ENCODE measurements at regions not wholly inside any gene's neighbourhood (a gene's known extent, or its start where the extent isn't known, plus 50 kb on each side); places are given as distances from the start of the nearest gene placed in this dataset.
"Not testable (repeated sequence)": the region's sequence is repeated elsewhere in the genome, so short reads cannot be mapped to it uniquely, and the experiment has no call there.

GRCh38 chr12:131245161-131245560 lies 291.5 kb downstream of the ADGRD1 start:
- not testable (repeated sequence) for H4K8ac ChIP-seq (ENCODE audit: low read depth, low read length); H3K4me3 ChIP-seq (ENCODE audit: low read depth, low read length); H3K23ac ChIP-seq (ENCODE audit: low read length); H3K14ac ChIP-seq (ENCODE audit: low read length); H3K4ac ChIP-seq (ENCODE audit: low read depth, low read length); H4K91ac ChIP-seq (ENCODE audit: low read depth, low read length); DNase-seq; H2BK12ac ChIP-seq (ENCODE audit: low read length); H3K4me2 ChIP-seq (ENCODE audit: low read length); H4K12ac ChIP-seq (ENCODE audit: low read depth, low read length); H3K9me3 ChIP-seq (ENCODE audit: insufficient read depth, low read depth, low read length); H3K9ac ChIP-seq (ENCODE audit: low read length); H3K27ac ChIP-seq (ENCODE audit: low read depth, low read length); H2AK5ac ChIP-seq (ENCODE audit: low read length); H3K36me3 ChIP-seq (ENCODE audit: control insufficient read depth in 1 of 2, insufficient read depth in 2 of 2, low read length in 2 of 2); H2BK120ac ChIP-seq (ENCODE audit: insufficient read depth, low read length, poor library complexity); H3K79me1 ChIP-seq (ENCODE audit: low read length); H3K18ac ChIP-seq (ENCODE audit: low read length); H3K79me2 ChIP-seq (ENCODE audit: control insufficient read depth, insufficient read depth, low read length, poor library complexity); H2AFZ ChIP-seq (ENCODE audit: insufficient read depth, low read length, poor library complexity); H3K27me3 ChIP-seq (ENCODE audit: insufficient read depth, low read length); H3K4me1 ChIP-seq (ENCODE audit: control insufficient read depth in 1 of 2, insufficient read depth in 2 of 2, low read length in 2 of 2); H2BK5ac ChIP-seq (ENCODE audit: low read depth, low read length, poor library complexity)
- WGBS (ENCODE audit: extremely low coverage, insufficient coverage, insufficient read length), result no CpG with 5 or more reads among the region's 8 CpGs

GRCh38 chr12:131245564-131246355 lies 292.1 kb downstream of the ADGRD1 start:
- WGBS (ENCODE audit: extremely low coverage, insufficient coverage, insufficient read length), result no CpG with 5 or more reads among the region's 14 CpGs
- H4K12ac ChIP-seq (ENCODE audit: low read depth, low read length), result no peak overlapping the region
- H4K91ac ChIP-seq (ENCODE audit: low read depth, low read length), result no peak overlapping the region
- H3K36me3 ChIP-seq (ENCODE audit: control insufficient read depth in 1 of 2, insufficient read depth in 2 of 2, low read length in 2 of 2), result no peaks in the 10 kb centered on the region
- H3K4me2 ChIP-seq (ENCODE audit: low read length), result no peak overlapping the region
- no peak overlapping the region for H3K27ac ChIP-seq (ENCODE audit: low read depth, low read length)
- no peak overlapping the region for H2AFZ ChIP-seq (ENCODE audit: insufficient read depth, low read length, poor library complexity)
- H3K23ac ChIP-seq (ENCODE audit: low read length), result no peak overlapping the region
- no peak overlapping the region for H3K9ac ChIP-seq (ENCODE audit: low read length)
- H3K18ac ChIP-seq (ENCODE audit: low read length), result no peak overlapping the region
- no peak overlapping the region for H2BK120ac ChIP-seq (ENCODE audit: insufficient read depth, low read length, poor library complexity)
- H3K4me3 ChIP-seq (ENCODE audit: low read depth, low read length), result no peak overlapping the region
- H2AK5ac ChIP-seq (ENCODE audit: low read length), result no peak overlapping the region
- H3K27me3 ChIP-seq (ENCODE audit: insufficient read depth, low read length), result peaks cover 2% of the 10 kb centered on the region
- H4K8ac ChIP-seq (ENCODE audit: low read depth, low read length), result no peak overlapping the region
- no peak overlapping the region for H2BK12ac ChIP-seq (ENCODE audit: low read length)
- no peak overlapping the region for H2BK5ac ChIP-seq (ENCODE audit: low read depth, low read length, poor library complexity)
- DNase-seq, result no peak
- H3K79me2 ChIP-seq (ENCODE audit: control insufficient read depth, insufficient read depth, low read length, poor library complexity), result no peaks in the 10 kb centered on the region
- no peaks in the 10 kb centered on the region for H3K4me1 ChIP-seq (ENCODE audit: control insufficient read depth in 1 of 2, insufficient read depth in 2 of 2, low read length in 2 of 2)
- H3K79me1 ChIP-seq (ENCODE audit: low read length), result no peaks in the 10 kb centered on the region
- no peak overlapping the region for H3K14ac ChIP-seq (ENCODE audit: low read length)
- H3K4ac ChIP-seq (ENCODE audit: low read depth, low read length), result no peak overlapping the region
- peaks cover 10% of the 10 kb centered on the region for H3K9me3 ChIP-seq (ENCODE audit: insufficient read depth, low read depth, low read length)

GRCh38 chr12:131247026-131247725 lies 293.5 kb downstream of the ADGRD1 start:
- H4K8ac ChIP-seq (ENCODE audit: low read depth, low read length); H3K18ac ChIP-seq (ENCODE audit: low read length); H3K36me3 ChIP-seq (ENCODE audit: control insufficient read depth in 1 of 2, insufficient read depth in 2 of 2, low read length in 2 of 2); H2BK5ac ChIP-seq (ENCODE audit: low read depth, low read length, poor library complexity); H3K79me1 ChIP-seq (ENCODE audit: low read length); H2AFZ ChIP-seq (ENCODE audit: insufficient read depth, low read length, poor library complexity); H3K14ac ChIP-seq (ENCODE audit: low read length); H2AK5ac ChIP-seq (ENCODE audit: low read length); H3K4ac ChIP-seq (ENCODE audit: low read depth, low read length); H3K4me1 ChIP-seq (ENCODE audit: control insufficient read depth in 1 of 2, insufficient read depth in 2 of 2, low read length in 2 of 2); H2BK12ac ChIP-seq (ENCODE audit: low read length); H3K4me3 ChIP-seq (ENCODE audit: low read depth, low read length); H4K12ac ChIP-seq (ENCODE audit: low read depth, low read length); H3K9ac ChIP-seq (ENCODE audit: low read length); H3K23ac ChIP-seq (ENCODE audit: low read length); H2BK120ac ChIP-seq (ENCODE audit: insufficient read depth, low read length, poor library complexity); DNase-seq; H3K27me3 ChIP-seq (ENCODE audit: insufficient read depth, low read length); H4K91ac ChIP-seq (ENCODE audit: low read depth, low read length); H3K27ac ChIP-seq (ENCODE audit: low read depth, low read length); H3K79me2 ChIP-seq (ENCODE audit: control insufficient read depth, insufficient read depth, low read length, poor library complexity); H3K4me2 ChIP-seq (ENCODE audit: low read length): not testable (repeated sequence)
- no CpG with 5 or more reads among the region's 15 CpGs for WGBS (ENCODE audit: extremely low coverage, insufficient coverage, insufficient read length)
- H3K9me3 ChIP-seq (ENCODE audit: insufficient read depth, low read depth, low read length), result peaks cover 17% of the 10 kb centered on the region

GRCh38 chr12:131247875-131248274 lies 294.2 kb downstream of the ADGRD1 start:
- H3K79me2 ChIP-seq (ENCODE audit: control insufficient read depth, insufficient read depth, low read length, poor library complexity); H2AK5ac ChIP-seq (ENCODE audit: low read length); H4K12ac ChIP-seq (ENCODE audit: low read depth, low read length); H2BK120ac ChIP-seq (ENCODE audit: insufficient read depth, low read length, poor library complexity); H3K27ac ChIP-seq (ENCODE audit: low read depth, low read length); H3K18ac ChIP-seq (ENCODE audit: low read length); H4K91ac ChIP-seq (ENCODE audit: low read depth, low read length); H2AFZ ChIP-seq (ENCODE audit: insufficient read depth, low read length, poor library complexity); H3K23ac ChIP-seq (ENCODE audit: low read length); H3K27me3 ChIP-seq (ENCODE audit: insufficient read depth, low read length); H3K9ac ChIP-seq (ENCODE audit: low read length); H3K4me1 ChIP-seq (ENCODE audit: control insufficient read depth in 1 of 2, insufficient read depth in 2 of 2, low read length in 2 of 2); H3K4ac ChIP-seq (ENCODE audit: low read depth, low read length); H3K14ac ChIP-seq (ENCODE audit: low read length); H3K4me2 ChIP-seq (ENCODE audit: low read length); H2BK12ac ChIP-seq (ENCODE audit: low read length); H2BK5ac ChIP-seq (ENCODE audit: low read depth, low read length, poor library complexity); H3K4me3 ChIP-seq (ENCODE audit: low read depth, low read length); H3K79me1 ChIP-seq (ENCODE audit: low read length); H3K36me3 ChIP-seq (ENCODE audit: control insufficient read depth in 1 of 2, insufficient read depth in 2 of 2, low read length in 2 of 2); H4K8ac ChIP-seq (ENCODE audit: low read depth, low read length); DNase-seq: not testable (repeated sequence)
- H3K9me3 ChIP-seq (ENCODE audit: insufficient read depth, low read depth, low read length), result peaks cover 14% of the 10 kb centered on the region
- no CpG with 5 or more reads among the region's 6 CpGs for WGBS (ENCODE audit: extremely low coverage, insufficient coverage, insufficient read length)

Measured in trophoblast cell (in vitro differentiated cells and primary cell).